H1 (cell line): ENCODE measurements at regions not wholly inside any gene's neighbourhood (a gene's known extent, or its start where the extent isn't known, plus 50 kb on each side); places are given as distances from the start of the nearest gene placed in this dataset.

Experiments
- BACH1 ChIP-seq: IDR thresholded peaks from 2 replicates; pipeline ENCODE4 v1.6.1; 2012; ENCODE audit warnings: low read length, improper control_type of control experiment
- CHD2 ChIP-seq: IDR thresholded peaks from 2 replicates; pipeline ENCODE4 v1.6.1; 2012; ENCODE audit warnings: low read length, improper control_type of control experiment
- CHD7 ChIP-seq: fragments of 300-600 bp; sonication (generic); IDR thresholded peaks from 2 replicates; pipeline ENCODE4 v1.7.1; 2012; ENCODE audit warnings: low read length, moderate library complexity, mild to moderate bottlenecking, inconsistent platforms; ENCODE audit not compliant: insufficient replicate concordance
- EGR1 ChIP-seq: IDR thresholded peaks from 2 replicates; pipeline ENCODE4 v1.6.1; 2011; ENCODE audit warnings: low read depth, low read length, borderline replicate concordance
- EP300 ChIP-seq, 2 experiments: IDR thresholded peaks; 1 replicate in 1 of 2; 2 replicates in 1 of 2; pipeline ENCODE4 v1.6.1; 2011 to 2012; ENCODE audit warnings: low read depth in 2 of 2, low read length in 2 of 2, mild to moderate bottlenecking in 2 of 2, borderline replicate concordance in 1 of 2, inconsistent platforms in 1 of 2, moderate library complexity in 1 of 2
- FOSL1 ChIP-seq: IDR thresholded peaks from 2 replicates; pipeline ENCODE4 v1.6.1; 2011; ENCODE audit warnings: mild to moderate bottlenecking, low read depth, low read length, moderate library complexity; ENCODE audit not compliant: insufficient read depth
- GTF2F1 ChIP-seq: IDR thresholded peaks from 2 replicates; pipeline ENCODE4 v1.6.1; 2012; ENCODE audit warnings: low read depth, low read length, improper control_type of control experiment, borderline replicate concordance
- JUN ChIP-seq: IDR thresholded peaks from 2 replicates; pipeline ENCODE4 v1.6.1; 2011; ENCODE audit warnings: low read depth, mild to moderate bottlenecking, improper control_type of control experiment, low read length
- JUND ChIP-seq: IDR thresholded peaks from 2 replicates; pipeline ENCODE4 v1.6.1; 2011; ENCODE audit warnings: mild to moderate bottlenecking, improper control_type of control experiment, low read length
- KDM1A ChIP-seq: fragments of 200-600, 300-600 bp; sonication (generic); IDR thresholded peaks from 2 replicates; pipeline ENCODE4 v1.7.1; 2016; ENCODE audit warnings: mild to moderate bottlenecking, low read length, borderline replicate concordance
- PHF8 ChIP-seq: fragments of 200-600 bp; sonication (generic); conservative IDR thresholded peaks from 2 replicates; pipeline ENCODE4 v1.7.1; 2012; ENCODE audit warnings: low read depth, mild to moderate bottlenecking, inconsistent platforms, low read length, moderate library complexity
- POLR2A ChIP-seq, 2 experiments: IDR thresholded peaks; 1 replicate in 1 of 2; 2 replicates in 1 of 2; pipeline ENCODE4 v1.6.1; 2011; ENCODE audit warnings: low read depth in 2 of 2, low read length in 2 of 2, mild to moderate bottlenecking in 2 of 2; ENCODE audit errors: control extremely low read depth in 1 of 2
- RAD21 ChIP-seq, 2 experiments: IDR thresholded peaks in 1 of 2; conservative IDR thresholded peaks in 1 of 2; 2 replicates each; pipeline ENCODE4 v1.6.1; 2011; ENCODE audit warnings: low read depth in 2 of 2, low read length in 2 of 2, improper control_type of control experiment in 1 of 2, inconsistent platforms in 1 of 2, mild to moderate bottlenecking in 1 of 2, moderate library complexity in 1 of 2

- TF ChIP-seq CHD7 (no peak), GTF2F1 (no peak), JUN (no peak), KDM1A (no peak), EGR1 (no peak), BACH1 (no peak), EP300 (IDR thresholded peaks at IDR 0.05; ENCODE audit: borderline replicate concordance in 1 of 2, low read depth in 2 of 2, low read length in 2 of 2) (no peak), CHD2 (no peak), PHF8 (no peak), FOSL1 (no peak), RAD21 (IDR thresholded peaks at IDR 0.05 in 1 of 2, conservative IDR thresholded peaks at IDR 0.05 in 1 of 2; ENCODE audit: low read depth in 2 of 2, low read length in 2 of 2) (no peak), JUND (no peak), POLR2A (IDR thresholded peaks at IDR 0.05; ENCODE audit: control extremely low read depth in 1 of 2, low read depth in 2 of 2, low read length in 2 of 2) (no peak)
Measured at GRCh38 chrX:6954836-6955235, 192.7 kb upstream of the STS start (continued).
